Stimulated activated CD4-positive, alpha-beta T cell treated with anti-CD3 and anti-CD28 coated beads, Interleukin-1b, Interleukin-23, amount 100 ng/mL, for 48 hours (primary cell): ENCODE measurements at regions not wholly inside any gene's neighbourhood (a gene's known extent, or its start where the extent isn't known, plus 50 kb on each side); places are given as distances from the start of the nearest gene placed in this dataset.

Source experiments
- DNase-seq: peaks from one replicate; pipeline ENCODE4 v3.0.0-alpha.2; 2020

GRCh38 chr2:128978212-128978611, 659.5 kb upstream of the HS6ST1 start:
- no peak for DNase-seq

- DNase-seq, result no peak
Measured at GRCh38 chr2:128979182-128979581, 660.5 kb upstream of the HS6ST1 start.

- no peak for DNase-seq
Measured at GRCh38 chr2:128980475-128980874, 661.8 kb upstream of the HS6ST1 start.

GRCh38 chr2:128981353-128981752, 662.7 kb upstream of the HS6ST1 start:
- no peak for DNase-seq

GRCh38 chr2:128982001-128982400, 663.3 kb upstream of the HS6ST1 start:
- no peak for DNase-seq

- DNase-seq, result no peak
Measured at GRCh38 chr2:128982670-128983069, 664.0 kb upstream of the HS6ST1 start.

GRCh38 chr2:128983094-128983493, 664.4 kb upstream of the HS6ST1 start:
- no peak for DNase-seq

- DNase-seq, result no peak
Measured at GRCh38 chr2:128984081-128984480, 665.4 kb upstream of the HS6ST1 start.

- DNase-seq, result no peak
Measured at GRCh38 chr2:128984855-128985254, 666.2 kb upstream of the HS6ST1 start.

- DNase-seq, result no peak
Measured at GRCh38 chr2:128986026-128986715, 667.5 kb upstream of the HS6ST1 start.

- DNase-seq, result no peak
Measured at GRCh38 chr2:128986867-128987268, 668.2 kb upstream of the HS6ST1 start.

GRCh38 chr2:128988326-128988725, 669.7 kb upstream of the HS6ST1 start:
- DNase-seq, result no peak

- DNase-seq, result no peak
Measured at GRCh38 chr2:128988967-128989366, 670.3 kb upstream of the HS6ST1 start.

GRCh38 chr2:128995086-128995485, 676.4 kb upstream of the HS6ST1 start:
- no peak for DNase-seq

GRCh38 chr2:128996078-128996477, 677.4 kb upstream of the HS6ST1 start:
- DNase-seq, result no peak

GRCh38 chr2:128997166-128997866, 678.6 kb upstream of the HS6ST1 start:
- DNase-seq, result no peak

GRCh38 chr2:129001926-129002325, 683.3 kb upstream of the HS6ST1 start:
- no peak for DNase-seq

- DNase-seq, result no peak
Measured at GRCh38 chr2:129002751-129003150, 684.1 kb upstream of the HS6ST1 start.

- DNase-seq, result no peak
Measured at GRCh38 chr2:129004485-129004884, 685.8 kb upstream of the HS6ST1 start.

GRCh38 chr2:129004940-129005490, 686.3 kb upstream of the HS6ST1 start:
- no peak for DNase-seq

GRCh38 chr2:129006135-129006886, 687.6 kb upstream of the HS6ST1 start:
- DNase-seq, result no peak

- no peak for DNase-seq
Measured at GRCh38 chr2:129006901-129007300, 688.2 kb upstream of the HS6ST1 start.

- DNase-seq, result no peak
Measured at GRCh38 chr2:129008055-129008880, 689.6 kb upstream of the HS6ST1 start.
